Muscle layer of colon (tissue), 2 donors: ENCODE measurements at regions not wholly inside any gene's neighbourhood (a gene's known extent, or its start where the extent isn't known, plus 50 kb on each side); places are given as distances from the start of the nearest gene placed in this dataset.

Experiments
- H3K27ac ChIP-seq: one replicate; pipeline ENCODE4 v1.7.0; 2013; ENCODE audit warnings: low read depth, mild to moderate bottlenecking, low read length, moderate library complexity
- H3K27me3 ChIP-seq, 2 donors: one replicate each; pipeline ENCODE4 v1.7.0; 2013; ENCODE audit warnings: low read length in 2 of 2, mild to moderate bottlenecking in 2 of 2; ENCODE audit not compliant: insufficient read depth in 2 of 2, control insufficient read depth in 1 of 2
- H3K36me3 ChIP-seq: one replicate; pipeline ENCODE4 v1.7.0; 2013; ENCODE audit warnings: mild to moderate bottlenecking, low read length; ENCODE audit not compliant: insufficient read depth
- H3K4me1 ChIP-seq: one replicate; pipeline ENCODE4 v1.7.0; 2013; ENCODE audit warnings: mild to moderate bottlenecking, low read length; ENCODE audit not compliant: insufficient read depth
- H3K4me3 ChIP-seq, 2 donors: one replicate each; pipeline ENCODE4 v1.7.0; 2013; ENCODE audit warnings: low read length in 2 of 2, low read depth in 1 of 2, mild to moderate bottlenecking in 1 of 2, moderate library complexity in 1 of 2
- H3K9ac ChIP-seq: one replicate; pipeline ENCODE4 v1.7.0; 2013; ENCODE audit warnings: low read length
- H3K9me3 ChIP-seq: one replicate; pipeline ENCODE4 v1.7.0; 2013; ENCODE audit warnings: mild to moderate bottlenecking, low read length
- donor health status: abdominal sarcoma.
- donor health status: Adenocarcinoma of cecum.

DNA sequence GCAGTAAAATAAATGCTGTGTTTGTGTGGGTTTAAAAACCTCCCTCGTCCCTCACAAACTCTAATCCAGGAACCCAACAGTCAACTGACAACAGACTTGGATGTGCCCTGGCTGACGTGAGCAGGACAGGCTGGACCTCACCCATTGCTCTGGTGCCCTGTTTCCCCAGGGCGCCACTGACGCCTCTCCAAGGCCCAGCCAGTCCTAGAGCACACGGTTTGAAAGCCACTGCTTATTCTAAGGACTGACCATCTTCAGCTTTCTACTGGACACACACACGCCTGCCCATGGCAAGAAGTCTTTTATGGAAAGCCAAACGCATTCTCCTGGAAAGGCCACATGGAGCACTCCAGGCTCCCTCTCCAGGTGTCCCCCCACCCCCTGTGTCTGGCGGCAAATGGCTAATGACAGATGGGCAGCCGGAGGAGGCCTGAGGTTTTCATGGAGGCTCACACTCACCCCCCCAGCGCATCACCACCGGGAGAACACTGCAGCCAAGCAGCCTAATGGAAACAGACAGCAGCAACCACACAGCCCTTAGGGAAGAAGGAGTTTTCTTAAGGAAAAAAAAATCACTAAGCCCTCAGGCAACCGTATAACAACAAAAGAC lies 319.2 kb downstream of the SOX9 start:
- Histone ChIP-seq H3K4me1 (no peaks in the 10 kb centered on the region), H3K9me3 (no peaks in the 10 kb centered on the region), H3K9ac (no peak overlapping the region), H3K27ac (no peak overlapping the region), H3K36me3 (no peaks in the 10 kb centered on the region), H3K27me3 (no peaks in the 10 kb centered on the region), H3K4me3 (no peak overlapping the region)

DNA sequence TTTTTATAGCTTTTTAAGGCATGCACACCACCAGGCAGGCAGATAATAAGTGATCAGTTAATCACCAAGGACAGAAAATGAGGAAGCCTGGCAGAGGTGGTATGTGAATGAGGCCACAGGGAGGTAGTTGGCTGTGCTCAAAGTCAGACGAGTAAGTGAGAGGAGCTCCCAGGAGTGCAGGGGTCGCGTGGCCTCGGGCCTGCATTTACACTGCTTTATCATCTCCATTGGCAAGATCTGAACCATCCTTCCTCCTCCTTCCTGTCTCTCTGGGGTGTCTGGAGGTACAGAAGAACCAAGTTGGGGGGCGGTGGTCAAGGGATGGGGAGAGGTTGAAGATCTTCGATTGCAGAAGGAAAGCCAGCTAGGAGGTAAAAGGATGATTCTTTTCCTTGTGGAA lies 320.1 kb downstream of the SOX9 start:
- Histone ChIP-seq H3K27me3 (no peaks in the 10 kb centered on the region), H3K4me1 (no peaks in the 10 kb centered on the region), H3K9me3 (no peaks in the 10 kb centered on the region), H3K9ac (no peak overlapping the region), H3K27ac (no peak overlapping the region), H3K4me3 (no peak overlapping the region), H3K36me3 (no peaks in the 10 kb centered on the region)

DNA sequence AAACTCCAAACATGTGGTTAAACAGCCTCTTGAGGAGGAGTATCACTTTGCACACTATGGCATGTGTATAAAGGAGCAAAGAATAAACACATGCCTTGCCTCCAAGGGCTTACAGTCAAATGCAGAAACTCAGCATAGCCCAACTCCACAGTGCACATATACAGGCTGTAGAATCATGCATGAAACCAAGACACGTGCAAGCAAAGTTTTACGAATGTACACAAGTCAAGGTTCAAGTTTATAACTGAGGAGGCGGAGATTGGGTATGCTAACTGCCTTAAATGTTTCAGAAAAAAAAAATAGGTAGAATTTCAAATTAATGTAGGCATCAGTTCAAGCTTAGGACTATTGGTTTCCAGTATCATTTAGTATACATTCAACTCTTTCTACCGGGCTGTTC lies 321.1 kb downstream of the SOX9 start:
- Histone ChIP-seq H3K27me3 (no peaks in the 10 kb centered on the region), H3K4me3 (no peak overlapping the region), H3K4me1 (no peaks in the 10 kb centered on the region), H3K9me3 (no peaks in the 10 kb centered on the region), H3K9ac (no peak overlapping the region), H3K27ac (no peak overlapping the region), H3K36me3 (no peaks in the 10 kb centered on the region)

DNA sequence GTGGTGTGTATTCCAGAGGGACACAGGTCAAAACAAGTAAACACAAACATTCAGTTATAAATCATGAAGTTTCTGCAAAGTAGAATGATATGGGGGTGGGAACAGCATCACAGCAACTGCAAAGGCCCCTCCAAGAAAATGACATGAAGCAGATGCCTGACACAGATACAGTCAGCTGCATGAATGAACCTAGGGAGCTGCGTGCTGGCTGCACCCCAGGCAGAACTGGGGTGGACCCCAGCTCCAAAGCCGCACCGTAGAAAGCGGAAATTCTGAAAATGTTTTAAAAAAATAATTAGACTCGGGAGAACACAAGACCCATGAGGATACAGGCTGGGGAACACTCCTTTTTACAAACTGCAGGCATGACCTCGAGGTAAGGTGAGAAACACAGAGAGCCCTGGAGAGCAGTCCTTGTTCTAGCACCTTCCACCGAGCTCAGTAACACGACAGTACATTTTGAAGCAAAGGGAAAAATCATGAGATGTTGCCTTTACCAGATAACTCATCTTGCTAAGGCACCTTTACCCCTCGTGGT lies 323.8 kb downstream of the SOX9 start:
- no peak overlapping the region for H3K9ac ChIP-seq

DNA sequence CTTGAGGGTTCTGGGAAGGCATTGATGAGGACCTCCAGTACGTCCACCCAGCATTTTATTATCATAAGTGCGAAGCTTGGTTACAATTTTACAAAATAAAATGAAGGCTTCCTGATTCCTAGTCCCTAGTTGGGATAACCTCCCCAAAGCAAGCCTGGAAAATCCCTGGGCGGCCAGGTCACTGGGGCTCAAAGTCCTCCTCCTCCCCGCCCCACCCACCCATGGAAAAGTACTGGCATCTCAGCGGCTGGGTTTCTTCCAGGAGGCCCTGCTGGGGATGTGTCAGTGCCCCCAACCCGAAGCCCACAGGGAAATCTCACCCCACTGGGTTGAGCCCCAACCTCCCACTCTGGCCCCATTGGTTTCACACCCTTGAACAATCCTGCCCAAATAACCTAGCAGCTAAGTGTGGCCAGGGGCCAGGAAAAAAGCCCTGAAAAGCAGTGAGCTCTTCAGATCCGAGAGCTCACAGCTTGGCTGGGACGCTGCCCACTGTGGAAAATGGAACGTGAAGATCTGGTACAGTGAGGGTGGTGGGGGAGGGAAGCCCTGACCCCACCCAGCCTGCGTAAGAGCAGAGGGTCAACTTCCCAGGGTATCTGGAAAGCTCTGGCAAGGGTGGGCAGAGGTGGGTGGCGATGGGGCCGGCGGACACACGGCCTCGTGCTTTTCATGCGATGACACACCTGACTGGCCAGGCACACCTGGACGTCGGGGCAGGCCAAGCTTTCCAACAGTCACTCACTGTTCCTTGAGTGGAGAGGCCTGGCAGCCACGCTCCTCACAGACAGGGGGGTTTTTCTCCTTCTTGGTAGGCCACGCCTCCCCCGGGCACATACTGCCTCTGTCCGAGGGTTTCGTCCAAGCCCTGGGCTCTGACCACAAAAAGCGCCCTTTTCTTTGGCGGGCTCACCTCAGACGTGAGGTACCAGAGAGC lies 324.5 kb downstream of the SOX9 start:
- H3K4me1 ChIP-seq, result no peaks in the 10 kb centered on the region
- H3K27me3 ChIP-seq, result no peaks in the 10 kb centered on the region
- H3K9me3 ChIP-seq, result no peaks in the 10 kb centered on the region
- no peak overlapping the region for H3K27ac ChIP-seq
- H3K4me3 ChIP-seq, result no peak overlapping the region
- no peak overlapping the region for H3K9ac ChIP-seq
- no peaks in the 10 kb centered on the region for H3K36me3 ChIP-seq

More for the DNA sequence above, 323.8 kb downstream of the SOX9 start:
- no peaks in the 10 kb centered on the region for H3K9me3 ChIP-seq
- no peaks in the 10 kb centered on the region for H3K4me1 ChIP-seq
- no peak overlapping the region for H3K27ac ChIP-seq
- no peaks in the 10 kb centered on the region for H3K27me3 ChIP-seq
- H3K4me3 ChIP-seq, result no peak overlapping the region
- no peaks in the 10 kb centered on the region for H3K36me3 ChIP-seq

DNA sequence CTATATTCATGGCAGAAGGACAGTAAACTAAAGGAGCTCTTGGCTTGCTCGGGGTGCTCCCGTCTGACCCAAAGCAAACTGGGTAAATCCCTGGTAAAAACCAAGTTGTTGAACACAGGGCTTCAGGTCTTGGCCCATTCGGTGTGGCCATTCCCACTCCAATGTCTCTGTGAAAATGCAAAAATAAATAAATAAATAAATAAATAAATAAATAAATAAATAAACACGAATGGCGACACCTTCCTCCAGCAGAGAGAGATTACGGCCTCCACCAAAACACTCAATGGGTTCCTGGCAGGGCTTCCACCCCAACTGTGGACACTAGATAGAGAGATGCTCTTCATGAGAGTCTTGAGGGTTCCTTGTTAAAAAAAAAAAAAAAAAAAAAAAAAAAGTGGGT lies 325.3 kb downstream of the SOX9 start:
- no peak overlapping the region for H3K27ac ChIP-seq
- no peaks in the 10 kb centered on the region for H3K4me1 ChIP-seq
- H3K9ac ChIP-seq, result no peak overlapping the region
- H3K4me3 ChIP-seq, result no peak overlapping the region
- H3K36me3 ChIP-seq, result no peaks in the 10 kb centered on the region
- H3K27me3 ChIP-seq, result no peaks in the 10 kb centered on the region
- no peaks in the 10 kb centered on the region for H3K9me3 ChIP-seq

DNA sequence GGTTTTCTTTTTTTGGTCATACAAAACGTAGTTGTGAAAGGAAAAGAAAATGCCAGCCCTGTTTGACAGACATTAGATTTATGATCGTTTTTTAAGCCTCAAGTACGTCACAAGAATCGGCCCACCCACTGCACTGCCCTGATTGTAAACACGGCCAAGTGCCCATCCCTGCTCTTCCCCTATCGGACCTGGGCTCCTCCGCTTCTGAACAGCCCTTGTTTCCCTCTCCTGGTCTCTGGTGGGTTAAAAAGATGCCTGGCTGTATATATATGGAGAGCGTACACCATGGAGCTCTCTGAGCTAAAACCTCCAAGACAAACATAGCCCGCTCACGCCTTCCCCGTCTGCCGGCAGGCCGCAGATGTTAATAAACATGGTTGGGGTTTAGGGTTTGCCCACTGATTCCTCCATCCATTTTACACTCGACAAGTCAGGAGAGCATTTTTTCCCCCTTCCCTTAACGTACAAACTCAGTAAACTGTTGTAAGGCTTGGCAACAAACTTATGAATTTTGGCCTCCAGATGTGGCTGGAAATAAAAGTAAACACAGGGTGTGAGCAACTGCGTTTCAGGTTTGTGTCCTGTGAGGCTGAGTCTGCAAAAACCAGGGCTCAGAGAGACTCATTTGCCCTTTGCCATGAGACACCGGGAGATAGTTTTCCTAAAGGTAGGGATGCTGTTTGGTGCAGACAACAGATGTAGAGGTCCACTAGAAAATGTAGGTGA lies 325.9 kb downstream of the SOX9 start:
- no peak overlapping the region for H3K27ac ChIP-seq
- H3K4me1 ChIP-seq, result no peaks in the 10 kb centered on the region
- H3K9ac ChIP-seq, result no peak overlapping the region
- peak overlapping the region in 1 of 2 donors; percentile 2 for H3K4me3 ChIP-seq
- H3K9me3 ChIP-seq, result no peaks in the 10 kb centered on the region
- H3K27me3 ChIP-seq, result no peaks in the 10 kb centered on the region
- H3K36me3 ChIP-seq, result no peaks in the 10 kb centered on the region

DNA sequence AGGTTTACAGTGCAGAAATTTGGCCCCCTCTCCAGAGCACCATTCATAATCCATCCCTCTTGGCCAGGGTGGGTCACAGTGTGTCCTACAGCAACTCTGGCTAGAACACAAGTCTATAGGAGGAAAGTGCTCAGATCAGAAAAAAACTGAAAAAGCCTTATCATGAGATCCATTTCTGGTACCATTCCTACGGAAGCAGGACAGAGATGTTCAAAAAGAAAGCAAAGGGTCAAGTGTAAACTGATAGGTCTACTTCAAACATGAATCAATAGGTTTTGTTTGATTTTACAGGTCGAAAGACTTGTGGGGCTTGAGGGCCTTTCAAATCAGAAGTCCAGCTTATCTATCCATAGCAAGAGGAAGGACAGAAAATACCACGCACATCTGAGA lies 326.4 kb downstream of the SOX9 start:
- Histone ChIP-seq H3K4me1 (no peaks in the 10 kb centered on the region), H3K36me3 (no peaks in the 10 kb centered on the region), H3K27ac (no peak overlapping the region), H3K9me3 (no peaks in the 10 kb centered on the region), H3K27me3 (no peaks in the 10 kb centered on the region), H3K4me3 (no peak overlapping the region), H3K9ac (no peak overlapping the region)

DNA sequence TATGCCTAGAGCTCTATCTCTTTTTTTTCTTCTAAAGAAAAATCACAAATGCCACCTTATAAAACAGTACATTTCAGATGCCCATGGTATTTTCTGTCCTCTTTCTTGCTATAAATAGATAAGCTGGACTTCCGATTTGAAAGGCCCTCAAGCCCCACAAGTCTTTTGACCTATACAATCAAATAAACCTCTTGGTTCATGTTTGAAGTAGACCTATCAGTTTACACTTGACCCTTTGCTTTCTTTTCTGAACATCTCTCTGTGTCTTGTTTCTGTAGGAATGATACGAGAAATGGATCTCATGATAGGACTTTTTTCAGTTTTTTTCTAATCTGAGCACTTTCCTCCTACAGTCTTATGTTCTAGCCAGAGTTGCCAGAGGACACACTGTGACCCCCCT lies 327.2 kb downstream of the SOX9 start:
- Histone ChIP-seq H3K27me3 (no peaks in the 10 kb centered on the region), H3K27ac (no peak overlapping the region)

DNA sequence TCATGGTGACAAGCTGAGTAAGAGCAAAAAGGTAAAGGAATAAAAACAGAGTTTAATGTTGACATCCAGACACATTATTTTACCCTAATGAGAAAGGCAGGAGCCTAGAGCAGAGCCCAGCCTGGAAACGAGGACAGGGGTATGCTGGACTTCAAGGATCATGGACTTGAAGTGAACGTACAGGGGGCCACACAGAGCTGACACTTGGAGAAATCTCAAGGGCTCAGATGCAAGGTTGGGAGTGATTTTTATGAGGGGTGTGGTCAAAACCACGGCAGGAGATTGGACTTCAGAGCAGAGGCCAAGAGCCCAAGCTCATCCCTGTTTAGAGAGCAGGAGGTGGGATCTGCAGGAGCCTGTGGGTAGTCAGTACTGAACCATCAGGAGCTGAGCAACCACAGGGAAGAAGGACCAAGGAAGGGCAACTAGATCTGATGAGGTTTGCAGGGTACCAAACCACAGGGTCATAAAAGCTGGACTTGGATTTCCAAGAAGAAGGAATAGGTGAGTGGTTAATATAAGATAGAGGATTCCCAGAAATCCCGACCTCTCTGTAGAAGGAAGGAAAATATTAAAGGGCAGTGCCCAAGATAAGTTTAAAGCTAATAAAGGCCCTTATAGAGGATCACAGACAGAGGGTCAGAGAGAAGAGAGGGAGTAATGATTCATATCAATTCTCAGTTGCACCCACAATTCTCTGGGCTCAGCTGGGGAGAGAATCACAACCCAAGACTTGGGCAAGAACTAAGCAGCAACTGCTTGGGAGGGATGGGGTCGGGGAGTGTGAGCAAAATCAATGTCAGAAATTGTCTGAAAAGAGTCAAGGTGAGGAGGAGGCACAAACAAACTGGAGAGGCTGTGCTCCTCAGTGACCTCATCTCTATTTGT lies 331.7 kb downstream of the SOX9 start:
- Histone ChIP-seq H3K27me3 (no peaks in the 10 kb centered on the region), H3K9me3 (no peaks in the 10 kb centered on the region), H3K4me3 (no peak overlapping the region), H3K9ac (no peak overlapping the region), H3K36me3 (no peaks in the 10 kb centered on the region), H3K27ac (no peak overlapping the region), H3K4me1 (no peaks in the 10 kb centered on the region)

More for the DNA sequence above, 327.2 kb downstream of the SOX9 start:
- no peak overlapping the region for H3K4me3 ChIP-seq
- no peaks in the 10 kb centered on the region for H3K4me1 ChIP-seq
- H3K36me3 ChIP-seq, result no peaks in the 10 kb centered on the region
- H3K9ac ChIP-seq, result no peak overlapping the region
- no peaks in the 10 kb centered on the region for H3K9me3 ChIP-seq
